RWPE2 (cell line): ENCODE measurements at regions not wholly inside any gene's neighbourhood (a gene's known extent, or its start where the extent isn't known, plus 50 kb on each side); places are given as distances from the start of the nearest gene placed in this dataset.

Experiments used
- ATAC-seq: fragments of 200-7000 bp; cut with Tn5 transposase; 3 replicates; pipeline ENCODE4 v1.9.1; 2021; ENCODE audit warnings: low read depth
- DNase-seq: peaks from one replicate; pipeline ENCODE4 v3.0.0-alpha.2; 2020; ENCODE audit warnings: low spot score
- H3K27ac ChIP-seq: fragments of 450-650 bp; 2 replicates; pipeline ENCODE4 v1.5.1; 2017; ENCODE audit warnings: mild to moderate bottlenecking; ENCODE audit not compliant: poor library complexity, severe bottlenecking
- H3K27me3 ChIP-seq: fragments of 250-450 bp; sonication (Bioruptor Pico); 2 replicates; pipeline ENCODE4 v1.5.1; 2021; ENCODE audit warnings: mild to moderate bottlenecking, moderate library complexity; ENCODE audit not compliant: insufficient read depth, poor library complexity, severe bottlenecking
- H3K36me3 ChIP-seq: fragments of 250-450 bp; sonication (Bioruptor Pico); 2 replicates; pipeline ENCODE4 v1.5.1; 2020; ENCODE audit warnings: low read depth, mild to moderate bottlenecking, moderate library complexity
- H3K4me1 ChIP-seq: fragments of 250-450 bp; sonication (Bioruptor Pico); 2 replicates; pipeline ENCODE4 v1.5.1; 2021; ENCODE audit warnings: mild to moderate bottlenecking, moderate library complexity; ENCODE audit not compliant: insufficient read depth, poor library complexity, severe bottlenecking
- H3K4me3 ChIP-seq: fragments of 250-450 bp; sonication (Bioruptor Pico); 2 replicates; pipeline ENCODE4 v1.5.1; 2021; ENCODE audit warnings: mild to moderate bottlenecking, moderate library complexity; ENCODE audit not compliant: severe bottlenecking
- H3K9me3 ChIP-seq: fragments of 250-450 bp; sonication (Bioruptor Pico); 2 replicates; pipeline ENCODE4 v1.5.1; 2021; ENCODE audit warnings: mild to moderate bottlenecking, moderate library complexity; ENCODE audit not compliant: severe bottlenecking
- CTCF ChIP-seq: fragments of 450-650 bp; IDR thresholded peaks from one replicate; pipeline ENCODE4 v1.5.1; 2017; ENCODE audit warnings: mild to moderate bottlenecking, moderate library complexity; ENCODE audit not compliant: poor library complexity, severe bottlenecking

DNA sequence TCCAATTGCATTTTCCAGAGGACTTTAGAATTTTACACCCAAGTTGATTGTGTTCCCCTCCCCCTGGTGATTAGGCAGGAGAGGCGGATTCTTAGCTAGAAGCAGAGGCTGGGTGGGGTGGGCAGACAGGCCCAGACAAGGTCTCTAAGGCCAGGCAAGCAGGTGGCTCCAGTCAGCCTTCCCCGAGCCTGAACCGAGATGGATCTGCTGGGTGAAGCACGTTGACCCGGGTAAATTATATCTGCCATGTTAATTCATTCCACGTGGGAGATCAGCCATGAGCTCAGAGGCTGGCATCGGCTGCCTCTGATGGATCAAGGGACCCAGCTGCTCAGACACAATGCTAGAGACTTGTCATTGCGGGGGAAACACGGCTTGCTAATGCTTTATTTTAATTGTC, 159.5 kb upstream of the MAFB start:
- ATAC-seq (0 out of 3 replicates have a peak, but pooled peaks have one; percentile 10), DNase-seq (no peak)
- no peak for TF ChIP-seq CTCF
- peaks cover 4% of the 10 kb centered on the region for H3K27me3 ChIP-seq
- H3K9me3 ChIP-seq = no peaks in the 10 kb centered on the region
- no peak overlapping the region for H3K27ac ChIP-seq
- no peaks in the 10 kb centered on the region for H3K36me3 ChIP-seq
- H3K4me1 ChIP-seq = no peaks in the 10 kb centered on the region
- no peak overlapping the region for H3K4me3 ChIP-seq

- H3K36me3 ChIP-seq = no peaks in the 10 kb centered on the region
- no peak for TF ChIP-seq CTCF
- no peak overlapping the region for H3K27ac ChIP-seq
- ATAC-seq = no peak
- H3K9me3 ChIP-seq = no peaks in the 10 kb centered on the region
- H3K4me3 ChIP-seq = no peak overlapping the region
- no peak for DNase-seq
- no peaks in the 10 kb centered on the region for H3K4me1 ChIP-seq
- peaks cover 4% of the 10 kb centered on the region for H3K27me3 ChIP-seq
Measured at GRCh38 chr20:40849456-40849855, 160.4 kb upstream of the MAFB start.

DNA sequence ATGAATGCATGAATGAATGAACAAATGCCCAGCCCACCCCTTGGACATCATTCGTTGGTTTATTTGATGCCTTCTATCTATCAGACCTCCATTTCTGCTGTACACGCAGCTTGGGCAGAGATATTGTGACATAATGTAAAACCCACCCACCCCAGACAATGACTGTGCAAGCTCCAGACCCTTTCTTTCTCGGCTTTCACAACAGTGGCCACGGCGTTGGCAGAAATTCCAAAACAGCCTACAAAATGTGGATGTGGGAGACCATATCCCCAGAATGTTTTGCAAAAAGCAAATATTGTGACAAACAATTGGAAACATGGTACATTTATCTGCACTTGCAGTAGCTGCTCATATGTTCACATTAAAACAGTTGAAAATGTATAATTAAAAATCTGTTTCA, 162.0 kb upstream of the MAFB start:
- H3K36me3 ChIP-seq = no peaks in the 10 kb centered on the region
- no peak for ATAC-seq
- H3K27me3 ChIP-seq = peaks cover 7% of the 10 kb centered on the region
- H3K27ac ChIP-seq = no peak overlapping the region
- no peak for DNase-seq
- no peak overlapping the region for H3K4me3 ChIP-seq
- no peak for TF ChIP-seq CTCF
- no peaks in the 10 kb centered on the region for H3K9me3 ChIP-seq
- H3K4me1 ChIP-seq = no peaks in the 10 kb centered on the region

- H3K27ac ChIP-seq = no peak overlapping the region
- DNase-seq (no peak), ATAC-seq (no peak)
- H3K9me3 ChIP-seq = no peaks in the 10 kb centered on the region
- no peak for TF ChIP-seq CTCF
- H3K27me3 ChIP-seq = peaks cover 7% of the 10 kb centered on the region
- H3K4me1 ChIP-seq = no peaks in the 10 kb centered on the region
- no peak overlapping the region for H3K4me3 ChIP-seq
- H3K36me3 ChIP-seq = no peaks in the 10 kb centered on the region
Measured at GRCh38 chr20:40855269-40855668, 166.2 kb upstream of the MAFB start.

DNA sequence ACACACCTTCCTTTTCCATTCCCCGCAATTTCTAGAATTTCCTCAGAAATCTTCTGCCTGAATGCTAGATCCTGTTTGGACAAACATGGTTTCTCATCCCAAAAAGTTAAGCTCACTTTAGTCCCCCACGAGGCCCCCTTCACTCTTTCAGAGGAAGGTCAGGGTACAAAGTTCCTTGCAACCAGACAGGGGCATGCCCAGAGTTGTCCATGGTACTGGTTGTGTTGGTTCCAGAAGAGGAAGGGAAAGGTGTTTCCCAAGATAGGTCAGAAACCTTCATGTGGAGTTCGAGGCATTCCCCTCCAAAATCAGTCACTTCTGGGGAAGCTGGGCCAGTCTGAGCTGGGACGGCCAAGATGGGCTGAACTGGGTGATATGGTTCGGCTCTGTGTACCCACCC, 167.6 kb upstream of the MAFB start:
- no peaks in the 10 kb centered on the region for H3K4me1 ChIP-seq
- H3K27me3 ChIP-seq = peaks cover 12% of the 10 kb centered on the region
- no peaks in the 10 kb centered on the region for H3K9me3 ChIP-seq
- no peak overlapping the region for H3K4me3 ChIP-seq
- H3K36me3 ChIP-seq = no peaks in the 10 kb centered on the region
- no peak for TF ChIP-seq CTCF
- ATAC-seq (no peak), DNase-seq (no peak)
- H3K27ac ChIP-seq = no peak overlapping the region
